CD14-positive monocyte (primary cell): ENCODE measurements at regions not wholly inside any gene's neighbourhood (a gene's known extent, or its start where the extent isn't known, plus 50 kb on each side); places are given as distances from the start of the nearest gene placed in this dataset.

ENCODE experiments used
- DNase-seq, 3 donors: peaks; one replicate each; pipeline ENCODE4 v3.0.0-alpha.2; 2011 to 2022
- H2AFZ ChIP-seq: 2 replicates; pipeline ENCODE4 v1.6.0; 2012; ENCODE audit warnings: mild to moderate bottlenecking, low read depth, low read length, inconsistent platforms; ENCODE audit not compliant: insufficient read depth, poor library complexity, severe bottlenecking
- H3K27ac ChIP-seq, 2 donors: 1 replicate in 1 of 2; 2 replicates in 1 of 2; pipeline ENCODE4 v1.5.1; 2012 to 2013; ENCODE audit warnings: low read length in 2 of 2, control low read depth in 1 of 2, inconsistent platforms in 1 of 2, low read depth in 1 of 2, mild to moderate bottlenecking in 1 of 2
- H3K27me3 ChIP-seq, 2 donors: one replicate each; pipeline versions ENCODE4 v1.6.0 to v1.6.1; 2011 to 2013; ENCODE audit warnings: low read length in 2 of 2; ENCODE audit not compliant: control insufficient read depth in 2 of 2, insufficient read depth in 2 of 2
- H3K36me3 ChIP-seq, 2 donors: replicated peaks in 1 of 2; 1 replicate in 1 of 2; 2 replicates in 1 of 2; pipeline versions ENCODE4 v1.5.1 to v1.6.1; 2012 to 2013; ENCODE audit warnings: low read length in 2 of 2, control low read depth in 1 of 2, inconsistent platforms in 1 of 2, mild to moderate bottlenecking in 1 of 2; ENCODE audit not compliant: insufficient read depth in 2 of 2, control insufficient read depth in 1 of 2
- H3K4me1 ChIP-seq, 2 donors: 1 replicate in 1 of 2; 2 replicates in 1 of 2; pipeline versions ENCODE4 v1.5.1 to v1.6.1; 2012 to 2013; ENCODE audit warnings: low read length in 2 of 2, control low read depth in 1 of 2, inconsistent platforms in 1 of 2, mild to moderate bottlenecking in 1 of 2, moderate library complexity in 1 of 2; ENCODE audit not compliant: insufficient read depth in 2 of 2, control insufficient read depth in 1 of 2
- H3K4me2 ChIP-seq: replicated peaks from 2 replicates; pipeline ENCODE3; 2012; ENCODE audit warnings: low read length, moderate library complexity, mild to moderate bottlenecking; ENCODE audit not compliant: poor library complexity, severe bottlenecking; ENCODE audit errors: extremely low read depth
- H3K4me3 ChIP-seq, 3 experiments: fragments of 200-600 bp in 1 of 3; sonication (generic) in 1 of 3; replicated peaks in 1 of 3; 1 replicate in 2 of 3; 2 replicates in 1 of 3; pipeline ENCODE4 v1.5.1; 2011 to 2013; ENCODE audit warnings: low read length in 3 of 3, mild to moderate bottlenecking in 3 of 3, control low read depth in 2 of 3, low read depth in 2 of 3, inconsistent platforms in 1 of 3, moderate library complexity in 1 of 3
- H3K79me2 ChIP-seq: 2 replicates; pipeline ENCODE4 v1.6.0; 2012; ENCODE audit warnings: mild to moderate bottlenecking, control low read depth, inconsistent platforms, low read length, moderate library complexity; ENCODE audit not compliant: insufficient read depth
- H3K9ac ChIP-seq: 2 replicates; pipeline ENCODE4 v1.6.0; 2017; ENCODE audit warnings: low read length, mild to moderate bottlenecking; ENCODE audit not compliant: insufficient read depth, poor library complexity, severe bottlenecking
- H3K9me3 ChIP-seq, 2 donors: replicated peaks in 1 of 2; 1 replicate in 1 of 2; 2 replicates in 1 of 2; pipeline versions ENCODE4 v1.5.1 to v1.6.1; 2012 to 2013; ENCODE audit warnings: low read length in 2 of 2, control low read depth in 1 of 2; ENCODE audit not compliant: control insufficient read depth in 1 of 2, insufficient read depth in 1 of 2
- H4K20me1 ChIP-seq: 2 replicates; pipeline ENCODE4 v1.6.0; 2012; ENCODE audit warnings: mild to moderate bottlenecking, low read length, control low read depth, moderate library complexity; ENCODE audit not compliant: insufficient read depth
- H3K27ac Mint-ChIP-seq, 7 donors: one replicate each; pipeline ENCODE4 v1.8.0; 2020; ENCODE audit warnings: mild to moderate bottlenecking in 7 of 7, mixed read lengths in 7 of 7, moderate library complexity in 6 of 7, inconsistent platforms in 2 of 7
- H3K27me3 Mint-ChIP-seq, 3 donors: one replicate each; pipeline ENCODE4 v1.8.0; 2021 to 2022; ENCODE audit warnings: low read depth in 3 of 3, mild to moderate bottlenecking in 3 of 3, mixed read lengths in 3 of 3, moderate library complexity in 3 of 3, inconsistent platforms in 1 of 3
- H3K36me3 Mint-ChIP-seq, 2 donors: one replicate each; pipeline ENCODE4 v1.8.0; 2020; ENCODE audit warnings: mixed read lengths in 2 of 2, inconsistent platforms in 1 of 2, mild to moderate bottlenecking in 1 of 2
- H3K4me1 Mint-ChIP-seq: one replicate; pipeline ENCODE4 v1.8.0; 2020; ENCODE audit warnings: mild to moderate bottlenecking, mixed read lengths
- H3K4me3 Mint-ChIP-seq, 2 donors: one replicate each; pipeline ENCODE4 v1.8.0; 2020; ENCODE audit warnings: mild to moderate bottlenecking in 2 of 2, mixed read lengths in 2 of 2, moderate library complexity in 1 of 2
- H3K9me3 Mint-ChIP-seq, 7 donors: one replicate each; pipeline ENCODE4 v1.8.0; 2020 to 2022; ENCODE audit warnings: mixed read lengths in 7 of 7, mild to moderate bottlenecking in 6 of 7, moderate library complexity in 6 of 7, inconsistent platforms in 2 of 7
- WGBS: methylation state at CpG from one replicate; pipeline ENCODE4 v1.1.5; 2013; ENCODE audit warnings: missing lambda C conversion rate; ENCODE audit not compliant: insufficient coverage; 5-methylcytosine and 5-hydroxymethylcytosine counted together
- intact Hi-C, 2 donors: fragments of 100-400 bp; cut with micrococcal nuclease; formaldehyde crosslinking; loops; one replicate each; pipeline versions ENCODE4 v1.15.0 to v1.15.1; 2023
- TF ChIP-seq, protein P1 (sequence below): fragments of 200-600 bp; IDR thresholded peaks from one replicate; pipeline ENCODE4 v1.8.0; 2022; ENCODE audit warnings: antibody characterized with exemption, mild to moderate bottlenecking

DNA sequence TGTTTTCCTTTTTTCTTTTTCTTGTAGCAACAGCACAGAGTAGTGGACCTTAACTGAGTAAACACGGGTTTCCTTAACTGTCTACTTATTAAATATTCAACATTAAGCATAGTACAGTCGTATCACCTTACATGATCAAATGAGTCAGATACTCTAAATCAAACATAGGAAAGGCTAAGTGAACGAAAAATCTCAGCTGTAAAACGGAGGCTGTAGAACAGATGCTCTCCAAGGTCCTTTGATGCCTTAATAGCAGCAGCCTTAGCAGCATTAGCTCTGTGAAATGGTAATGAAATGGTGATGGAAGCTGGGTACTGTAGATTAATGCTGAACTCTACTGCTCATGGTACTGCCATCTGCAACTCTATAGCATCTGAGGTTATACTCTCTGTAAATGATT is 1433.3 kb upstream of the C9orf72 start:
- H3K27ac ChIP-seq = no peak overlapping the region
- WGBS = 86% methylated on average over 3 of the region's 4 CpGs
- TF ChIP-seq, protein P1, sequence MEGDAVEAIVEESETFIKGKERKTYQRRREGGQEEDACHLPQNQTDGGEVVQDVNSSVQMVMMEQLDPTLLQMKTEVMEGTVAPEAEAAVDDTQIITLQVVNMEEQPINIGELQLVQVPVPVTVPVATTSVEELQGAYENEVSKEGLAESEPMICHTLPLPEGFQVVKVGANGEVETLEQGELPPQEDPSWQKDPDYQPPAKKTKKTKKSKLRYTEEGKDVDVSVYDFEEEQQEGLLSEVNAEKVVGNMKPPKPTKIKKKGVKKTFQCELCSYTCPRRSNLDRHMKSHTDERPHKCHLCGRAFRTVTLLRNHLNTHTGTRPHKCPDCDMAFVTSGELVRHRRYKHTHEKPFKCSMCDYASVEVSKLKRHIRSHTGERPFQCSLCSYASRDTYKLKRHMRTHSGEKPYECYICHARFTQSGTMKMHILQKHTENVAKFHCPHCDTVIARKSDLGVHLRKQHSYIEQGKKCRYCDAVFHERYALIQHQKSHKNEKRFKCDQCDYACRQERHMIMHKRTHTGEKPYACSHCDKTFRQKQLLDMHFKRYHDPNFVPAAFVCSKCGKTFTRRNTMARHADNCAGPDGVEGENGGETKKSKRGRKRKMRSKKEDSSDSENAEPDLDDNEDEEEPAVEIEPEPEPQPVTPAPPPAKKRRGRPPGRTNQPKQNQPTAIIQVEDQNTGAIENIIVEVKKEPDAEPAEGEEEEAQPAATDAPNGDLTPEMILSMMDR = no peak
- no peak overlapping the region for H3K9ac ChIP-seq
- H2AFZ ChIP-seq = no peak overlapping the region
- intact Hi-C loops = no loop called here
- H3K4me1 ChIP-seq = no peaks in the 10 kb centered on the region
- no peak overlapping the region for H3K4me3 Mint-ChIP-seq
- H3K4me3 ChIP-seq = no peak overlapping the region
- no peaks in the 10 kb centered on the region for H4K20me1 ChIP-seq
- peaks cover 0 to 7% (median 2%) of the 10 kb centered on the region in 7 donors for H3K9me3 Mint-ChIP-seq
- H3K27me3 Mint-ChIP-seq = no peaks in the 10 kb centered on the region
- no peak for DNase-seq
- no peaks in the 10 kb centered on the region for H3K9me3 ChIP-seq
- no peaks in the 10 kb centered on the region for H3K27me3 ChIP-seq
- H3K79me2 ChIP-seq = no peaks in the 10 kb centered on the region
- H3K4me2 ChIP-seq = no peak overlapping the region
- H3K36me3 ChIP-seq = no peaks in the 10 kb centered on the region
- H3K4me1 Mint-ChIP-seq = no peaks in the 10 kb centered on the region
- H3K36me3 Mint-ChIP-seq = no peaks in the 10 kb centered on the region
- H3K27ac Mint-ChIP-seq = no peak overlapping the region

DNA sequence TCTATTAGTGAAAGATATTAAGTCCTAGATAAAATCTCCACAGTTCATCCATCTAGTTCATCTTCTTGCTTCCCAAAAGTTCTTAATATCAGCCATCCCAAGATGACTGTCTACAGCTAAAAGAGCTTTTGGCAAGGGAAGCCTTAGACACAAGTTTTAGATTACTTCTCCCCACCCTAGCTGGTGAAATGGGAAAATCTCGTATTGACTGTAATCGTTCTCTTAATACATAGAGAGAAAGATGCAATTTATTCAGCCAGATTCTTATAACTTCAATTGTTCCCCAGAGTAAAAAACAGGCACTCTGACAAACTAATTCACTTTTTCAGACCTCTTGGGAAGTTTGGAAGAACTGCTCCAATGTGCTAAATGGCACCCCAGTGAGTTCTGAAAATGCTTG is 1439.6 kb upstream of the C9orf72 start:
- DNase-seq = no peak
- Histone ChIP-seq H3K9ac (no peak overlapping the region), H3K36me3 (no peaks in the 10 kb centered on the region), H3K9me3 (no peaks in the 10 kb centered on the region), H3K27ac (no peak overlapping the region), H3K4me2 (no peak overlapping the region), H3K4me3 (no peak overlapping the region), H3K4me1 (no peaks in the 10 kb centered on the region), H3K27me3 (no peaks in the 10 kb centered on the region), H4K20me1 (no peaks in the 10 kb centered on the region), H3K79me2 (no peaks in the 10 kb centered on the region), H2AFZ (no peak overlapping the region)
- TF ChIP-seq, protein P1 = no peak
- H3K9me3 Mint-ChIP-seq = peaks cover 0 to 8% (median 2%) of the 10 kb centered on the region in 7 donors
- H3K36me3 Mint-ChIP-seq = no peaks in the 10 kb centered on the region
- intact Hi-C loops = no loop called here
- no CpG with 5 or more reads among the region's 2 CpGs for WGBS
- no peak overlapping the region for H3K4me3 Mint-ChIP-seq
- peaks cover 0 to 2% (median 0%) of the 10 kb centered on the region in 3 donors for H3K27me3 Mint-ChIP-seq
- no peaks in the 10 kb centered on the region for H3K4me1 Mint-ChIP-seq
- H3K27ac Mint-ChIP-seq = no peak overlapping the region
